ENCODE measurements at regions not wholly inside any gene's neighbourhood (a gene's known extent, or its start where the extent isn't known, plus 50 kb on each side); places are given as distances from the start of the nearest gene placed in this dataset.

- Mint-ChIP-seq H3K4me1 (no peaks in the 10 kb centered on the region), H3K36me3 (ENCODE audit: insufficient read depth) (no peaks in the 10 kb centered on the region), H3K9me3 (no peaks in the 10 kb centered on the region), H3K4me3 (no peak overlapping the region), H3K27me3 (no peaks in the 10 kb centered on the region), H3K27ac (ENCODE audit: low read depth) (no peak overlapping the region)
- ATAC-seq (replicated peaks; ENCODE audit: extremely low read depth, poor library complexity, severe bottlenecking) (no peak), DNase-seq (ENCODE audit: low spot score in 2 of 2) (no peak)
These were observed 101.8 kb downstream of the HS1BP3 start for GRCh38 chr2:20549144-20549543.

GRCh38 chr2:20549691-20550348 is 101.1 kb downstream of the HS1BP3 start:
- Mint-ChIP-seq H3K4me3 (no peak overlapping the region), H3K27me3 (no peaks in the 10 kb centered on the region), H3K27ac (ENCODE audit: low read depth) (no peak overlapping the region), H3K36me3 (ENCODE audit: insufficient read depth) (no peaks in the 10 kb centered on the region), H3K9me3 (no peaks in the 10 kb centered on the region), H3K4me1 (no peaks in the 10 kb centered on the region)
- DNase-seq (ENCODE audit: low spot score in 2 of 2) (no peak), ATAC-seq (replicated peaks; ENCODE audit: extremely low read depth, poor library complexity, severe bottlenecking) (no peak)

- no peak overlapping the region for H3K4me3 Mint-ChIP-seq
- no peaks in the 10 kb centered on the region for H3K4me1 Mint-ChIP-seq
- H3K27ac Mint-ChIP-seq (ENCODE audit: low read depth) = no peak overlapping the region
- no peak for DNase-seq (ENCODE audit: low spot score in 2 of 2)
- no peaks in the 10 kb centered on the region for H3K36me3 Mint-ChIP-seq (ENCODE audit: insufficient read depth)
- H3K9me3 Mint-ChIP-seq = no peaks in the 10 kb centered on the region
- no peaks in the 10 kb centered on the region for H3K27me3 Mint-ChIP-seq
- ATAC-seq (replicated peaks; ENCODE audit: extremely low read depth, poor library complexity, severe bottlenecking) = no peak
These were observed 99.5 kb downstream of the HS1BP3 start for GRCh38 chr2:20551260-20551944.

- Mint-ChIP-seq H3K27ac (ENCODE audit: low read depth) (no peak overlapping the region), H3K9me3 (no peaks in the 10 kb centered on the region), H3K4me3 (no peak overlapping the region), H3K36me3 (ENCODE audit: insufficient read depth) (no peaks in the 10 kb centered on the region), H3K4me1 (no peaks in the 10 kb centered on the region), H3K27me3 (peaks cover 1% of the 10 kb centered on the region)
- no peak for DNase-seq (ENCODE audit: low spot score in 2 of 2)
- no peak for ATAC-seq (replicated peaks; ENCODE audit: extremely low read depth, poor library complexity, severe bottlenecking)
These were observed 99.0 kb downstream of the HS1BP3 start for GRCh38 chr2:20551945-20552328.

- Mint-ChIP-seq H3K27me3 (peaks cover 10% of the 10 kb centered on the region), H3K36me3 (ENCODE audit: insufficient read depth) (no peaks in the 10 kb centered on the region), H3K4me1 (no peaks in the 10 kb centered on the region), H3K27ac (ENCODE audit: low read depth) (no peak overlapping the region), H3K4me3 (no peak overlapping the region), H3K9me3 (no peaks in the 10 kb centered on the region)
- no peak for DNase-seq (ENCODE audit: low spot score in 2 of 2)
- ATAC-seq (replicated peaks; ENCODE audit: extremely low read depth, poor library complexity, severe bottlenecking) = no peak
These were observed 98.1 kb downstream of the HS1BP3 start for GRCh38 chr2:20552847-20553246.

- H3K9me3 Mint-ChIP-seq = no peaks in the 10 kb centered on the region
- no peak overlapping the region for H3K4me3 Mint-ChIP-seq
- DNase-seq (ENCODE audit: low spot score in 2 of 2) (no peak), ATAC-seq (replicated peaks; ENCODE audit: extremely low read depth, poor library complexity, severe bottlenecking) (no peak)
- H3K36me3 Mint-ChIP-seq (ENCODE audit: insufficient read depth) = no peaks in the 10 kb centered on the region
- H3K27me3 Mint-ChIP-seq = peaks cover 17% of the 10 kb centered on the region
- H3K4me1 Mint-ChIP-seq = no peaks in the 10 kb centered on the region
- no peak overlapping the region for H3K27ac Mint-ChIP-seq (ENCODE audit: low read depth)
These were observed 97.3 kb downstream of the HS1BP3 start for GRCh38 chr2:20553580-20553979.

- ATAC-seq (replicated peaks; ENCODE audit: extremely low read depth, poor library complexity, severe bottlenecking) (no peak), DNase-seq (ENCODE audit: low spot score in 2 of 2) (no peak)
- no peak overlapping the region for H3K27ac Mint-ChIP-seq (ENCODE audit: low read depth)
- no peaks in the 10 kb centered on the region for H3K4me1 Mint-ChIP-seq
- H3K27me3 Mint-ChIP-seq = peaks cover 25% of the 10 kb centered on the region
- no peaks in the 10 kb centered on the region for H3K36me3 Mint-ChIP-seq (ENCODE audit: insufficient read depth)
- no peak overlapping the region for H3K4me3 Mint-ChIP-seq
- no peaks in the 10 kb centered on the region for H3K9me3 Mint-ChIP-seq
These were observed 94.9 kb downstream of the HS1BP3 start for GRCh38 chr2:20555954-20556353.

GRCh38 chr2:20556756-20557155 is 94.1 kb downstream of the HS1BP3 start:
- Mint-ChIP-seq H3K36me3 (ENCODE audit: insufficient read depth) (no peaks in the 10 kb centered on the region), H3K4me3 (no peak overlapping the region), H3K27ac (ENCODE audit: low read depth) (no peak overlapping the region), H3K4me1 (no peaks in the 10 kb centered on the region), H3K27me3 (peaks cover 33% of the 10 kb centered on the region), H3K9me3 (no peaks in the 10 kb centered on the region)
- DNase-seq (ENCODE audit: low spot score in 2 of 2) = no peak
- ATAC-seq (replicated peaks; ENCODE audit: extremely low read depth, poor library complexity, severe bottlenecking) = no peak

- Mint-ChIP-seq H3K4me1 (no peaks in the 10 kb centered on the region), H3K36me3 (ENCODE audit: insufficient read depth) (no peaks in the 10 kb centered on the region), H3K27ac (ENCODE audit: low read depth) (no peak overlapping the region), H3K4me3 (no peak overlapping the region), H3K9me3 (no peaks in the 10 kb centered on the region), H3K27me3 (peaks cover 35% of the 10 kb centered on the region)
- no peak for DNase-seq (ENCODE audit: low spot score in 2 of 2)
- no peak for ATAC-seq (replicated peaks; ENCODE audit: extremely low read depth, poor library complexity, severe bottlenecking)
These were observed 93.7 kb downstream of the HS1BP3 start for GRCh38 chr2:20557226-20557625.

GRCh38 chr2:20557635-20558034 is 93.3 kb downstream of the HS1BP3 start:
- no peak for ATAC-seq (replicated peaks; ENCODE audit: extremely low read depth, poor library complexity, severe bottlenecking)
- Mint-ChIP-seq H3K4me1 (no peaks in the 10 kb centered on the region), H3K27me3 (peaks cover 38% of the 10 kb centered on the region)

GRCh38 chr2:20558391-20559150 is 92.3 kb downstream of the HS1BP3 start:
- Mint-ChIP-seq H3K36me3 (ENCODE audit: insufficient read depth) (no peaks in the 10 kb centered on the region), H3K4me3 (no peak overlapping the region), H3K4me1 (no peaks in the 10 kb centered on the region), H3K27me3 (peaks cover 46% of the 10 kb centered on the region), H3K27ac (ENCODE audit: low read depth) (no peak overlapping the region), H3K9me3 (no peaks in the 10 kb centered on the region)
- ATAC-seq (replicated peaks; ENCODE audit: extremely low read depth, poor library complexity, severe bottlenecking) = no peak
- DNase-seq (ENCODE audit: low spot score in 2 of 2) = no peak

More at GRCh38 chr2:20557635-20558034, 93.3 kb downstream of the HS1BP3 start:
- H3K36me3 Mint-ChIP-seq (ENCODE audit: insufficient read depth) = no peaks in the 10 kb centered on the region
- no peaks in the 10 kb centered on the region for H3K9me3 Mint-ChIP-seq
- no peak overlapping the region for H3K27ac Mint-ChIP-seq (ENCODE audit: low read depth)
- no peak for DNase-seq (ENCODE audit: low spot score in 2 of 2)
- no peak overlapping the region for H3K4me3 Mint-ChIP-seq

GRCh38 chr2:20559277-20559676 is 91.6 kb downstream of the HS1BP3 start:
- no peaks in the 10 kb centered on the region for H3K9me3 Mint-ChIP-seq
- no peaks in the 10 kb centered on the region for H3K36me3 Mint-ChIP-seq (ENCODE audit: insufficient read depth)
- no peaks in the 10 kb centered on the region for H3K4me1 Mint-ChIP-seq
- H3K27ac Mint-ChIP-seq (ENCODE audit: low read depth) = no peak overlapping the region
- ATAC-seq (replicated peaks; ENCODE audit: extremely low read depth, poor library complexity, severe bottlenecking) (no peak), DNase-seq (ENCODE audit: low spot score in 2 of 2) (no peak)
- H3K27me3 Mint-ChIP-seq = peaks cover 46% of the 10 kb centered on the region
- no peak overlapping the region for H3K4me3 Mint-ChIP-seq

GRCh38 chr2:20560011-20560410 is 90.9 kb downstream of the HS1BP3 start:
- no peak for DNase-seq (ENCODE audit: low spot score in 2 of 2)
- Mint-ChIP-seq H3K27ac (ENCODE audit: low read depth) (no peak overlapping the region), H3K4me3 (no peak overlapping the region), H3K27me3 (peaks cover 49% of the 10 kb centered on the region), H3K9me3 (no peaks in the 10 kb centered on the region), H3K4me1 (no peaks in the 10 kb centered on the region), H3K36me3 (ENCODE audit: insufficient read depth) (no peaks in the 10 kb centered on the region)
- ATAC-seq (replicated peaks; ENCODE audit: extremely low read depth, poor library complexity, severe bottlenecking) = no peak

Data from central memory CD8-positive, alpha-beta T cell (primary cell).